Suprapubic skin (tissue), 4 donors: ENCODE measurements at regions not wholly inside any gene's neighbourhood (a gene's known extent, or its start where the extent isn't known, plus 50 kb on each side); places are given as distances from the start of the nearest gene placed in this dataset.

ENCODE experiments used
- CTCF ChIP-seq, 2 donors: fragments of 200-600 bp in 1 of 2; fragments of 450-650 bp in 1 of 2; sonication (generic) in 1 of 2; IDR thresholded peaks; one replicate each; pipeline ENCODE4 v1.5.1; 2016 to 2019; ENCODE audit warnings: antibody characterized with exemption in 2 of 2, mild to moderate bottlenecking in 1 of 2, moderate library complexity in 1 of 2
- EP300 ChIP-seq: sonication (generic); formaldehyde crosslinking; IDR thresholded peaks from one replicate; pipeline ENCODE4 v1.6.1; 2017; ENCODE audit warnings: antibody characterized with exemption
- POLR2A ChIP-seq, 2 donors: fragments of 450-650 bp; IDR thresholded peaks; one replicate each; pipeline ENCODE4 v1.6.1; 2017; ENCODE audit warnings: antibody characterized with exemption in 2 of 2, mild to moderate bottlenecking in 2 of 2, moderate library complexity in 2 of 2
- POLR2AphosphoS5 ChIP-seq, 3 donors: sonication (generic); formaldehyde crosslinking; IDR thresholded peaks; one replicate each; pipeline ENCODE4 v1.6.1; 2017; ENCODE audit warnings: antibody characterized with exemption in 3 of 3

- no peak for TF ChIP-seq POLR2A (IDR thresholded peaks at IDR 0.05)
- TF ChIP-seq CTCF (IDR thresholded peaks at IDR 0.05) = no peak
- no peak for TF ChIP-seq POLR2AphosphoS5 (IDR thresholded peaks at IDR 0.05)
- TF ChIP-seq EP300 = no peak
These were observed 241.7 kb downstream of the IPMK start for GRCh38 chr10:58026036-58026435.
